Sigmoid colon (tissue), 6 donors: ENCODE measurements at regions not wholly inside any gene's neighbourhood (a gene's known extent, or its start where the extent isn't known, plus 50 kb on each side); places are given as distances from the start of the nearest gene placed in this dataset.
A peak's percentile ranks its signal among the peaks of the same experiment; 100 is the strongest.

Experiments
- DNase-seq: peaks from one replicate; pipeline ENCODE4 v3.0.0-alpha.2; 2019
- H3K27ac ChIP-seq, 4 donors: fragments of 200-600 bp; sonication (generic); one replicate each; pipeline ENCODE4 v1.5.1; 2016 to 2019; ENCODE audit warnings: mild to moderate bottlenecking in 1 of 4
- H3K27me3 ChIP-seq, 3 donors: fragments of 200-600 bp; sonication (generic); one replicate each; pipeline ENCODE4 v1.5.1; 2019; ENCODE audit warnings: mild to moderate bottlenecking in 1 of 3
- H3K36me3 ChIP-seq, 4 donors: fragments of 200-600 bp; sonication (generic); one replicate each; pipeline ENCODE4 v1.5.1; 2016 to 2019
- H3K4me1 ChIP-seq, 4 donors: fragments of 200-600 bp; sonication (generic); one replicate each; pipeline ENCODE4 v1.5.1; 2017 to 2019
- H3K4me3 ChIP-seq, 4 donors: fragments of 200-600 bp; sonication (generic); one replicate each; pipeline ENCODE4 v1.5.1; 2017 to 2019; ENCODE audit warnings: mild to moderate bottlenecking in 2 of 4, moderate library complexity in 1 of 4
- H3K9me3 ChIP-seq, 4 donors: fragments of 200-600 bp in 3 of 4; sonication (generic) in 3 of 4; one replicate each; pipeline versions ENCODE4 v1.5.1 to v1.6.1; 2013 to 2019
- EP300 ChIP-seq, 4 donors: sonication (generic); formaldehyde crosslinking; IDR thresholded peaks; one replicate each; pipeline ENCODE4 v1.6.1; 2017; ENCODE audit warnings: antibody characterized with exemption in 4 of 4
- POLR2A ChIP-seq, 2 donors: fragments of 450-650 bp; IDR thresholded peaks; one replicate each; pipeline ENCODE4 v1.6.1; 2016; ENCODE audit warnings: antibody characterized with exemption in 2 of 2, mild to moderate bottlenecking in 2 of 2, moderate library complexity in 2 of 2
- POLR2AphosphoS5 ChIP-seq, 4 donors: sonication (generic); formaldehyde crosslinking; IDR thresholded peaks; one replicate each; pipeline ENCODE4 v1.6.1; 2017; ENCODE audit warnings: antibody characterized with exemption in 4 of 4
- WGBS, 2 donors: extraction: QIAGEN DNeasy Blood & Tissue Kit; methylation state at CpG; one replicate each; pipeline ENCODE4 v1.1.7; 2013; 5-methylcytosine and 5-hydroxymethylcytosine counted together
- intact Hi-C: fragments of 100-400 bp; cut with DNase I; formaldehyde crosslinking; loops from one replicate; pipeline ENCODE4 v1.15.1; 2023
- TF ChIP-seq, protein P1 (sequence below), 4 experiments: fragments of 450-650 bp in 3 of 4; fragments of 200-600 bp in 1 of 4; IDR thresholded peaks; one replicate each; pipeline ENCODE4 v1.5.1; 2016 to 2019; ENCODE audit warnings: antibody characterized with exemption in 4 of 4, mild to moderate bottlenecking in 3 of 4, moderate library complexity in 2 of 4
- donor health status: healthy with polysubstance abuse.
- donor health status: healthy.

DNA sequence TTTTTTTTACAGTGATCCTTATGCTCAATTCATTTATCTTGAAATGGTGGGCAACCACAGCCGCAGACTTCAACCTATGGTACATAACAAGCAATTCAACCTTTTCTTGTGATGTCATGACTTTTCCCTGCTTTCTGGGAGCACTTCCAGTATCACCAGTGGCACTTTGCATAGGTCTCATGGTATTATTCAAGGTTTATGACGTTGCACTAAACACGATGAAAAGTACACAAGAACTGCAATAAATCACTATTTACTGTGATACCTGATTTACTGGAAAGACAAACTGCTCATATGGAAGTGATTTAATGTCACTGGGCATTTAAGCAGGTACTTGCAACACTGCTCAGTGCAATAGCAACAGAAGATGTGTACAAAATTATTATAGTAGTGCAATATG lies 251.7 kb upstream of the CXCL12 start:
- 13 to 63% methylated on average over 3 of the region's 3 CpGs for WGBS, 2 donors
- Histone ChIP-seq H3K4me3 (no peak overlapping the region), H3K36me3 (no peaks in the 10 kb centered on the region), H3K27me3 (no peaks in the 10 kb centered on the region), H3K9me3 (no peaks in the 10 kb centered on the region), H3K27ac (no peak overlapping the region), H3K4me1 (no peaks in the 10 kb centered on the region)
- no peak for DNase-seq
- no peak for TF ChIP-seq EP300 (IDR thresholded peaks at IDR 0.05)
- no peak for TF ChIP-seq POLR2AphosphoS5 (IDR thresholded peaks at IDR 0.05)
- TF ChIP-seq POLR2A (IDR thresholded peaks at IDR 0.05), result no peak
- TF ChIP-seq, protein P1, sequence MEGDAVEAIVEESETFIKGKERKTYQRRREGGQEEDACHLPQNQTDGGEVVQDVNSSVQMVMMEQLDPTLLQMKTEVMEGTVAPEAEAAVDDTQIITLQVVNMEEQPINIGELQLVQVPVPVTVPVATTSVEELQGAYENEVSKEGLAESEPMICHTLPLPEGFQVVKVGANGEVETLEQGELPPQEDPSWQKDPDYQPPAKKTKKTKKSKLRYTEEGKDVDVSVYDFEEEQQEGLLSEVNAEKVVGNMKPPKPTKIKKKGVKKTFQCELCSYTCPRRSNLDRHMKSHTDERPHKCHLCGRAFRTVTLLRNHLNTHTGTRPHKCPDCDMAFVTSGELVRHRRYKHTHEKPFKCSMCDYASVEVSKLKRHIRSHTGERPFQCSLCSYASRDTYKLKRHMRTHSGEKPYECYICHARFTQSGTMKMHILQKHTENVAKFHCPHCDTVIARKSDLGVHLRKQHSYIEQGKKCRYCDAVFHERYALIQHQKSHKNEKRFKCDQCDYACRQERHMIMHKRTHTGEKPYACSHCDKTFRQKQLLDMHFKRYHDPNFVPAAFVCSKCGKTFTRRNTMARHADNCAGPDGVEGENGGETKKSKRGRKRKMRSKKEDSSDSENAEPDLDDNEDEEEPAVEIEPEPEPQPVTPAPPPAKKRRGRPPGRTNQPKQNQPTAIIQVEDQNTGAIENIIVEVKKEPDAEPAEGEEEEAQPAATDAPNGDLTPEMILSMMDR (IDR thresholded peaks at IDR 0.05), result no peak
- intact Hi-C loops, result no loop called here

DNA sequence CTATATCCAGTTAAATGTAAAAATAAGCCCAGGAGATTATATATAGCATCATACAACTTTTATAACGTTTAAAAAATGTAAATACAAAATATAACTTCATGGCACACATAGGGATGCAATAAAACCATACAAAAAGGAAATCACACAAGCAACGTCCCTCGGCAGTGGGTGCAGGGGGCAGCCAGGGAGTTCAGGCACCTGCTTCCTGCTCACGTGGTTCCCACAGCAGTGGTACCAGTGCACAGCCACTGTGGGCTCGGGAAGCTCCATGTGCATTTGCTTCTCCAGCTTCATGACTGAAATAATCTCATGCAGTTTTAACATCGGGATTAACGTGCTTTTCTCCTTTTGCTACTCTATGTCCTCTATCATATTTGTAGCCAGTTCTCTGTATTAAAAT lies 255.5 kb upstream of the CXCL12 start:
- WGBS, 2 donors, result 14 to 39% methylated on average over 7 of the region's 7 CpGs
- DNase-seq, result no peak
- Histone ChIP-seq H3K4me1 (no peaks in the 10 kb centered on the region), H3K27me3 (no peaks in the 10 kb centered on the region), H3K9me3 (no peaks in the 10 kb centered on the region), H3K36me3 (no peaks in the 10 kb centered on the region), H3K4me3 (no peak overlapping the region), H3K27ac (no peak overlapping the region)
- intact Hi-C loops, result no loop called here
- TF ChIP-seq, protein P1 (IDR thresholded peaks at IDR 0.05), result no peak
- TF ChIP-seq POLR2A (IDR thresholded peaks at IDR 0.05) (no peak), EP300 (IDR thresholded peaks at IDR 0.05) (no peak), POLR2AphosphoS5 (IDR thresholded peaks at IDR 0.05) (no peak)

DNA sequence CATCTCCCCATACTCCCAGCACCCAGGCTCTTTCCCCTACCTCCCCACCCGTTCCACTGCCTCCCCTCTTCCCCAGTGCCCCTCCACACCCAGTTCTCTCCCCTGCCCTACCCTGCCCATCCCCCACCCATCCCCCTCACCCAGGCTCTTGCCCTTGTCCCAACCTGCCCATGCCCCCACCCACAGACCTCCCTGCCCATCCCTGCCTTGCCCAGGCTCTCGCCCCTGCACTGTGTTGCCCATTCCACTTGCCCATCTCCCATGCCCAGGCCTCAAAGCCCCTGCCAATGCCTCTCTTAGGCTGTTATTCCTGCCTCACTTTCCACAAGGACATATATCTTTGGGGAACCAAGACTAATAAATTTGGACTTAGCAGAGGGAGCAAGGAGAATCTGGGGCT lies 262.6 kb upstream of the CXCL12 start:
- peaks cover 0 to 15% (median 12%) of the 10 kb centered on the region in 4 donors for H3K4me1 ChIP-seq
- H3K36me3 ChIP-seq, result no peaks in the 10 kb centered on the region
- no peak overlapping the region for H3K27ac ChIP-seq
- DNase-seq, result no peak
- TF ChIP-seq POLR2A (IDR thresholded peaks at IDR 0.05) (no peak), POLR2AphosphoS5 (IDR thresholded peaks at IDR 0.05) (no peak), EP300 (IDR thresholded peaks at IDR 0.05) (no peak)
- TF ChIP-seq, protein P1 (IDR thresholded peaks at IDR 0.05), result no peak
- no peaks in the 10 kb centered on the region for H3K27me3 ChIP-seq
- H3K4me3 ChIP-seq, result no peak overlapping the region
- intact Hi-C loops, result no loop called here
- WGBS, 2 donors, result 86 to 90% methylated on average over 2 of the region's 2 CpGs
- no peaks in the 10 kb centered on the region for H3K9me3 ChIP-seq

GRCh38 chr10:44647877-44648542 lies 263.1 kb upstream of the CXCL12 start:
- no peaks in the 10 kb centered on the region for H3K9me3 ChIP-seq
- intact Hi-C loops, result no loop called here
- DNase-seq, result no peak
- no peak for TF ChIP-seq POLR2A (IDR thresholded peaks at IDR 0.05)
- no peak overlapping the region for H3K4me3 ChIP-seq
- no peaks in the 10 kb centered on the region for H3K36me3 ChIP-seq
- H3K4me1 ChIP-seq, result peaks cover 0 to 15% (median 12%) of the 10 kb centered on the region in 4 donors
- no peak overlapping the region for H3K27ac ChIP-seq
- H3K27me3 ChIP-seq, result no peaks in the 10 kb centered on the region
- 71 to 73% methylated on average over 10 of the region's 10 CpGs for WGBS, 2 donors

DNA sequence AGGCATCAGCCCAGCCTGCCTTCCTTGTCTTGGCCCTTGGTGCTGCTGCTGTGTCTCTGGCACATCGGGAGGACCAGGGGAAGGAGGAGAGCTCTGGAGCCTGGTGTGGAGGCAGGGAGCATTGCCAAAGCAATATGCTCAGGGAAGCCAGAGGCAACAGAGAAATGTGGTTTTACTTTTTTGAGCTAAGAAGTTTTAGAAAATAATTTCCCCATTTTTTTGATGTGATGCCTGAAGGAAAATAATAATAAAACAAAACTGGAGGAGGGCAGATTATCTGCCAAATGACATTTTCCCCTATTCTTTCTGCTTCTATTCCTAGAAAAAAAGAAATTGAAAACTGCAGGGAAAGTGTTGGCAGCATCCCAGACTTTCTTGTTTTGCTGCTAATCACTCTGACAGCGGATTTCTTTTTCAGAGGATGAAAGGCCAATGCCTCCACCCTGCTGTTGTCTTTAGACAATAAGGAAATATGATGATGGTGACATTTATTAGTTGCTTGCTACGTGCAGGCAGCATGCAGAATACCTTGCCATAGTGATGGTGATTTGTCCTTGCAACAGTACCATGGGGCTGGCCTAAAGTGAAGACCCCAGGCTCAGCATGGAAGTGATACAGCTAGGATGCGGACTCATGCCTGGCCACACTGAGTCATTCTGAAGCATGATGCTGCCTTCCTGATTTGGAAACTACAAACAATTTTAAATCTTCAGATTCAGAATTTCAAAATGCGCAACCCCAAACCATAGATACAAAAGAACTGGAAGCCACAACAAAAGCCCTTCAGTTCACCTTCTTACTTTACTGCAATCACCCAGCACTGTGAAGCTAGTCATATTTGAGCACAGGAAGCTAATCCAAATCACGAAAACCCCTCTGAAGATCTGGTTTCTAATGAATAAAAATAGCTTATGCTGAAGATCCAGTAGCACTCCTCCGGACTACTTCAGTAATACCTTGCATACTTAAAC lies 260.2 kb upstream of the TMEM72 start:
- TF ChIP-seq POLR2AphosphoS5 (IDR thresholded peaks at IDR 0.05), result no peak
- TF ChIP-seq EP300 (IDR thresholded peaks at IDR 0.05), result no peak
- DNase-seq, result no peak
- no peaks in the 10 kb centered on the region for H3K27me3 ChIP-seq
- no peaks in the 10 kb centered on the region for H3K9me3 ChIP-seq
- peak overlapping the region in 1 of 4 donors; percentile 3 for H3K27ac ChIP-seq
- intact Hi-C loops, result no loop called here
- H3K4me1 ChIP-seq, result peaks cover 0 to 15% (median 12%) of the 10 kb centered on the region in 4 donors
- H3K36me3 ChIP-seq, result no peaks in the 10 kb centered on the region
- H3K4me3 ChIP-seq, result no peak overlapping the region
- WGBS, 2 donors, result 58 to 64% methylated on average over 7 of the region's 7 CpGs
